Fibroblast of mammary gland (primary cell): ENCODE measurements at regions not wholly inside any gene's neighbourhood (a gene's known extent, or its start where the extent isn't known, plus 50 kb on each side); places are given as distances from the start of the nearest gene placed in this dataset.
A peak's percentile ranks its signal among the peaks of the same experiment; 100 is the strongest.

Experiments
- DNase-seq: peaks from one replicate; pipeline ENCODE4 v3.0.0-alpha.2; 2010; ENCODE audit warnings: low read depth
- H3K4me3 ChIP-seq: 2 replicates; pipeline ENCODE4 v1.5.1; 2011; ENCODE audit warnings: low read depth, mild to moderate bottlenecking, low read length, moderate library complexity; ENCODE audit not compliant: control insufficient read depth
- TF ChIP-seq, protein P1 (sequence below): conservative IDR thresholded peaks from 2 replicates; pipeline ENCODE4 v1.5.1; 2011; ENCODE audit warnings: low read depth, low read length, inconsistent platforms; ENCODE audit not compliant: control insufficient read depth, insufficient read depth

DNA sequence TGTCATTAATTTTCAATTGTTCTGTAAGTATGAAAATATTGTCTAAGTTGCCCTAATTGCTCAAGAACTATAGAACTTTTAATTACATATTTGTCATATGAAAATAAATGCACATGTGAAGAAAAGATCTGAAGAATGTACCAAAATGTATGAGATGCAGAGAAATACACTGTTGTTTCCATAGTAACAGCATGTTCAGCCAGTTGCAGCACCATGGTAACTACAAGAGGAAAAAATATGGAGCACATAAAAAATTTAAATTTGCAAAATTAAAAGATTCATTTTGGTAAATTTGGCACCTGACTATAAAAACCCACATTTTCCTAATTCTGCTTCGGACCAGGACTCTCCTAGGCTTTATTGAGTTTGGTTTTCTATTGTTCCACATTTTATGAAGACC is 1170.0 kb upstream of the MIR17HG start:
- DNase-seq: no peak
- TF ChIP-seq, protein P1, sequence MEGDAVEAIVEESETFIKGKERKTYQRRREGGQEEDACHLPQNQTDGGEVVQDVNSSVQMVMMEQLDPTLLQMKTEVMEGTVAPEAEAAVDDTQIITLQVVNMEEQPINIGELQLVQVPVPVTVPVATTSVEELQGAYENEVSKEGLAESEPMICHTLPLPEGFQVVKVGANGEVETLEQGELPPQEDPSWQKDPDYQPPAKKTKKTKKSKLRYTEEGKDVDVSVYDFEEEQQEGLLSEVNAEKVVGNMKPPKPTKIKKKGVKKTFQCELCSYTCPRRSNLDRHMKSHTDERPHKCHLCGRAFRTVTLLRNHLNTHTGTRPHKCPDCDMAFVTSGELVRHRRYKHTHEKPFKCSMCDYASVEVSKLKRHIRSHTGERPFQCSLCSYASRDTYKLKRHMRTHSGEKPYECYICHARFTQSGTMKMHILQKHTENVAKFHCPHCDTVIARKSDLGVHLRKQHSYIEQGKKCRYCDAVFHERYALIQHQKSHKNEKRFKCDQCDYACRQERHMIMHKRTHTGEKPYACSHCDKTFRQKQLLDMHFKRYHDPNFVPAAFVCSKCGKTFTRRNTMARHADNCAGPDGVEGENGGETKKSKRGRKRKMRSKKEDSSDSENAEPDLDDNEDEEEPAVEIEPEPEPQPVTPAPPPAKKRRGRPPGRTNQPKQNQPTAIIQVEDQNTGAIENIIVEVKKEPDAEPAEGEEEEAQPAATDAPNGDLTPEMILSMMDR: no peak
- H3K4me3 ChIP-seq: no peak overlapping the region

DNA sequence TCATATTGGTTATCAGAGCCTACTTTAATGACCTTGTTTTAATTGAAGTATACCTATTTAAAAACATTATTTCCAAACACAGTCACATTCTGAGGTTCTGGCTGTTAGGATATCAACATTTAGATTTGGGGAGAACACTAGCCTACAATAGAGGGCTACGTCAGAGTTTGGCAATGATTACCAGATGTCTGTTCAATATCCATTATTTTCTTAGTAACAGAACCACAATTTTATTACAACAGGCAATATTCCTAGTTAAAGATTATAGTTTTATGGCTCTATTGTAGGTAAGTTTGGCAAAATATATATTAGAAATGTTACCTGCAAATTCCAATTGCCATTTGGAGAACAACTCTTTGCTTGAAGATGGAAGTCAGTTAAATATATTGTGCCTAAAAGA is 1163.1 kb upstream of the MIR17HG start:
- no peak for DNase-seq
- H3K4me3 ChIP-seq: no peak overlapping the region
- TF ChIP-seq, protein P1: no peak

DNA sequence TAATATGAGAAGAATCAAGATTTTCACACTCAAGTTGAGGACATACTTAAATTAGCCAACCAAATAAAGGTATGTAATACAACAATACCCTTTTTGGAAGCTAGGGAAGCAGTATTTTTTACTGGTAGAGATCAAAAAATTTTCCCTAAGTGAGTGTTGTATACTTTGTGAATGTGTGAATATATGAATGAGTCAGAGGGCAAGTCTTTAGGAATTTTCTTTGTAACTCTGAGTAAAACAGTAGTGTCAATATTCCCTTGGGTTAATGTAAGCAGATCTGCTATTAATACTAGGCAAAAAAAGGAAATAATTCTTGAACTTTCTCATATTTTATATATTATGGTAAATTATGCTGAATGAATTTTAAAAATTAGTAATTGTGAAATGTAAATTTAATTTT is 1161.8 kb upstream of the MIR17HG start:
- no peak overlapping the region for H3K4me3 ChIP-seq
- TF ChIP-seq, protein P1: no peak
- no peak for DNase-seq

DNA sequence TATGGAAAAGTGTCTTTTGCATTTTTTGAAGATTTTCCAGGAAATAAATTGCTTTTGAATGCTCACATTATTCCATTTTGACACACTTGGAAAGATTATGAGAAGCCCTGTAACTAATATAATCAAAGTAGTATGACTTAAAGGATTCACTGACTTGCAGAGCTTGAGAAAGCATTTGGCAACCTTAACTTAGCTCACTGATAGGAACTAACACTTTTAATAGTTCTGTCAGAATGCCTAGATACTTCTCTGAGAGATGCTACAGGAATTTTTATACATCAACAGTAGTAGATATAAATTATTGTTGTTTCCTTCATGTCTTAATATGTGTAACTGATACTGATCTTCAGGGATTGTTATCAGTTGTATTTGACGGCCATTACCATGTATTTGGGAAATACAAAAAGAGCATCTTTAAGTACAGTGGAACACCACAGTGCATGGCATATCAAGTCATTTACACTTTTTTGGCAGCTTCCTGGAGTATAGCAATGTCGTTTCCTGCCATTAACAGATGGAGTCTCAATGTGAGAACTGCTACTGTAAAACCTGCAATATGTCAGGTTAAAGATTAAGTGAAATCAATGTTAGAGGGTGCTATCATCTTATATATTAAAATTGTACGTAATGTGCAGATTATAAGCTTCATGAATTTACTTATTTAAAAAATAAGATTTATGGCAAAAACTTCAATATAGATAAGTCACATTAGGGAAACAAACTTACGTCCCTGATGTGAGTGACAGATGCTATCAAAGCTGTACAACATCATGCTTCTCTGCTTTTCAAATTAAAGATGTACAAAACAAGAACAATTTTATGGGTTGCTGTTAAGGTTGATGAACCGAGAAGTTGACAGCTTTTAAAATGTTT is 1159.8 kb upstream of the MIR17HG start:
- H3K4me3 ChIP-seq: no peak overlapping the region
- no peak for DNase-seq
- TF ChIP-seq, protein P1: no peak

DNA sequence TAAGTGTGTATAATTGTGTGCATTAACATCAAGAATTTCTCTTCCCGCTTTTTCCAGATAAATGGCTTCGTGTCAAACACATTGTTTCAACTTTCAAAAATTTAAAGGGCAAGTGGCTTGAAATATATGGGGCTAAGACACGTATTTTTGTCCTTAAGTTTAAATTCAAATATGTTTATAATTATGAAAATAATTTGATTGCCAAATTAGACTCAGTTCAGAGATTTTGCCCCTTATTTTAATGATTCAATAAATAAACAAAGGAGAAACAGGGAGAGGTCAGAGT is 1159.2 kb upstream of the MIR17HG start:
- H3K4me3 ChIP-seq: no peak overlapping the region
- DNase-seq: no peak
- TF ChIP-seq, protein P1: no peak

DNA sequence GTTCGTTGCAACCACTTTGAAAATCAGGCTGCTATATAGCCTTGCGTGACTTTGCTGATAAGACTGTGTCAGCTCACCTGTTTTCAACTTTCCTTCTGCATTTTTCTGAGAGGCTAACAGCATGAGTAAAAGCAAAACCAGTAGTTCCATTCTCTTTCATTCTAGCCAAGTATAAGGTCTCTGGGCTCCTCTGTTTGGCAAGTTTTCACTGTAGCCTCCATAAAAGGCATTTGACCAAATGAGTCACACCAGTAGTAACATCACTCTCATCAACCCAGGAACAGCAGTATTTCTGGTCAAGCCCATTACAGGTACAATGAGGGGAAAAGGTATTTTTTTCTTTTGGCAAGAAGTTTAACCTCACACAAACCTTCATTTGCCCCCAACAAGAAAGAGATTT is 1149.8 kb upstream of the MIR17HG start:
- DNase-seq: peak; percentile 41
- H3K4me3 ChIP-seq: no peak overlapping the region
- TF ChIP-seq, protein P1: no peak

DNA sequence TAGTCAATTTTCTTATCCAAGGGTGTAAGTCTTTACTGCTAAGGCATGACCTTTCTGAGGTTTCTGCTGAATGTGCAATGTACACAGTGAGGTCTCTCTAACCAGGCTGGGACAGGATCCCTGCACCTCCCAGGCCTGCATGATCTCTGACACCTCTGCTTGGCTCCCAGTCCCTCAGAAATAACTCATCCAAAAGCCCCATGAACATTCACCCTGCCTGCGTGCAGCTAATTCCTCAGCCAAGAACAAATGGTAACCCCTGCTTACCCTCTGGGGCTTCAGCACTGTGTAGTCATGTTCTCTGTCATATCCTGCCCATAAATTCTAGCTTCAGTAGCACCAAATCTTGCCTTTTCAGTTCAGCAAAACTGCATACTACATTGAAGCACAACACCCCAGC is 1146.3 kb upstream of the MIR17HG start:
- TF ChIP-seq, protein P1: no peak
- no peak overlapping the region for H3K4me3 ChIP-seq
- DNase-seq: peak; percentile 73
